DMS 273 (cell line): ENCODE measurements at regions not wholly inside any gene's neighbourhood (a gene's known extent, or its start where the extent isn't known, plus 50 kb on each side); places are given as distances from the start of the nearest gene placed in this dataset.
"Not testable (repeated sequence)": the region's sequence is repeated elsewhere in the genome, so short reads cannot be mapped to it uniquely, and the experiment has no call there.

Experiments
- DNase-seq: peaks from one replicate; lab custom pipeline; 2025; ENCODE audit not compliant: unreplicated experiment; lab: John Stamatoyannopoulos, UW

- no peak for DNase-seq
Observed at GRCh38 chr14:38593476-38593875, 337.6 kb upstream of the CLEC14A start.

GRCh38 chr14:38592764-38593442, 337.0 kb upstream of the CLEC14A start:
- peak; percentile 61 for DNase-seq

- no peak for DNase-seq
Observed at GRCh38 chr14:38589747-38590350, 334.0 kb upstream of the CLEC14A start.

GRCh38 chr14:38583471-38583870, 327.6 kb upstream of the CLEC14A start:
- DNase-seq, result no peak

GRCh38 chr14:38578278-38578681, 322.4 kb upstream of the CLEC14A start:
- DNase-seq, result no peak

- no peak for DNase-seq
Observed at GRCh38 chr14:38567703-38568102, 311.8 kb upstream of the CLEC14A start.

- no peak for DNase-seq
Observed at GRCh38 chr14:38561657-38562056, 305.8 kb upstream of the CLEC14A start.

- no peak for DNase-seq
Observed at GRCh38 chr14:38559711-38560110, 303.8 kb upstream of the CLEC14A start.

GRCh38 chr14:38557391-38557790, 301.5 kb upstream of the CLEC14A start:
- not testable (repeated sequence) for DNase-seq

- no peak for DNase-seq
Observed at GRCh38 chr14:38556252-38556651, 300.4 kb upstream of the CLEC14A start.

GRCh38 chr14:38554026-38554425, 298.1 kb upstream of the CLEC14A start:
- no peak for DNase-seq

GRCh38 chr14:38553586-38553985, 297.7 kb upstream of the CLEC14A start:
- DNase-seq, result no peak

GRCh38 chr14:38549564-38549963, 293.7 kb upstream of the CLEC14A start:
- DNase-seq, result no peak

- DNase-seq, result no peak
Observed at GRCh38 chr14:38547961-38548490, 292.1 kb upstream of the CLEC14A start.

GRCh38 chr14:38546932-38547551, 291.1 kb upstream of the CLEC14A start:
- DNase-seq, result no peak

- DNase-seq, result no peak
Observed at GRCh38 chr14:38544776-38545175, 288.9 kb upstream of the CLEC14A start.

GRCh38 chr14:38543851-38544250, 288.0 kb upstream of the CLEC14A start:
- not testable (repeated sequence) for DNase-seq

GRCh38 chr14:38538053-38538452, 282.2 kb upstream of the CLEC14A start:
- not testable (repeated sequence) for DNase-seq

GRCh38 chr14:38536376-38537038, 280.6 kb upstream of the CLEC14A start:
- DNase-seq, result no peak

- DNase-seq, result no peak
Observed at GRCh38 chr14:38528582-38528981, 272.7 kb upstream of the CLEC14A start.

GRCh38 chr14:38527502-38527878, 271.6 kb upstream of the CLEC14A start:
- no peak for DNase-seq
